ENCODE measurements at regions not wholly inside any gene's neighbourhood (a gene's known extent, or its start where the extent isn't known, plus 50 kb on each side); places are given as distances from the start of the nearest gene placed in this dataset.

DNA sequence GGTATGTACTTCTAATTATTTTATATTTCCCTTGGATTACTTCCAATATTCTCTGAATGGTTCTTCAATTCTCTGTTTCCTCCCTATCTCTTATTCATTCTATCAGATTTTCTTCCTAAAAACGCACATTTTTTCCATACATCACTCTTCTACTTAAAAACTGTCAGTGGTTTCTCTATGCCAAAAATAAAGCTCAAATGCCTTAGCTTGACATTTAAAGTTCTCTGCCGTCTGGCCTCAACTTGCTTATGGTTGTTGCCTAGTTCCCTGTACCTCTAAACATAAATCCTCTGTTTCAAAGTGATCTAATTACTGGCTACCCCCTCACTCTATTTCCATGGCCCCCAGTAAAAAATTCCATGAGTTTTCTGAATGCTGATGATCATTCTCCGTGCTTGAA is 671.0 kb upstream of the ADGRL2 start:
- Mint-ChIP-seq H3K4me3 (no peak overlapping the region), H3K27me3 (no peaks in the 10 kb centered on the region), H3K27ac (no peak overlapping the region), H3K9me3 (no peaks in the 10 kb centered on the region), H3K36me3 (ENCODE audit: low read depth) (no peaks in the 10 kb centered on the region), H3K4me1 (no peaks in the 10 kb centered on the region)
- intact Hi-C loops (cut with micrococcal nuclease) = no loop called here
- ChIA-PET POLR2A (no interaction called here), CTCF (no interaction called here)
- no peak for DNase-seq
- ATAC-seq (ENCODE audit: low read depth) = no peak
- TF ChIP-seq, protein P1, sequence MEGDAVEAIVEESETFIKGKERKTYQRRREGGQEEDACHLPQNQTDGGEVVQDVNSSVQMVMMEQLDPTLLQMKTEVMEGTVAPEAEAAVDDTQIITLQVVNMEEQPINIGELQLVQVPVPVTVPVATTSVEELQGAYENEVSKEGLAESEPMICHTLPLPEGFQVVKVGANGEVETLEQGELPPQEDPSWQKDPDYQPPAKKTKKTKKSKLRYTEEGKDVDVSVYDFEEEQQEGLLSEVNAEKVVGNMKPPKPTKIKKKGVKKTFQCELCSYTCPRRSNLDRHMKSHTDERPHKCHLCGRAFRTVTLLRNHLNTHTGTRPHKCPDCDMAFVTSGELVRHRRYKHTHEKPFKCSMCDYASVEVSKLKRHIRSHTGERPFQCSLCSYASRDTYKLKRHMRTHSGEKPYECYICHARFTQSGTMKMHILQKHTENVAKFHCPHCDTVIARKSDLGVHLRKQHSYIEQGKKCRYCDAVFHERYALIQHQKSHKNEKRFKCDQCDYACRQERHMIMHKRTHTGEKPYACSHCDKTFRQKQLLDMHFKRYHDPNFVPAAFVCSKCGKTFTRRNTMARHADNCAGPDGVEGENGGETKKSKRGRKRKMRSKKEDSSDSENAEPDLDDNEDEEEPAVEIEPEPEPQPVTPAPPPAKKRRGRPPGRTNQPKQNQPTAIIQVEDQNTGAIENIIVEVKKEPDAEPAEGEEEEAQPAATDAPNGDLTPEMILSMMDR (IDR thresholded peaks at IDR 0.05) = no peak

DNA sequence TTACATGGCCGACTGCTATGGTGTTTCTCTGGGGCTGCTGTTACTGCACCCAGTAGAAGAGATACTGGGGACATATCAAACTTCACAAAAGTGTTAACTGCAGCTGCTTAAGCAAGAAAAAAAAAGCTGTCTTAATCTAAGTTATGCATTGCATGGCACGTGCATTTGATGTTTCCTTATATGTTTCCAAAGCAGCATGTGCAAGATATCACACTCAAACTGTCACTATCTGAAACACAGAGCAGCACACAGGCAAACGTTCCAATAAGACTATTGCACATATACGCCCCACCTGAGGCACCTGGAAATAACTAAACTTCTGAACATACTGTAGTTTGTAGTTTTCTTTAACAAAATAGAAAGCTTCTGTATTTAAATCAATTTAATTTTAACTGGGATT is 671.4 kb upstream of the ADGRL2 start:
- Mint-ChIP-seq H3K4me1 (no peaks in the 10 kb centered on the region), H3K9me3 (no peaks in the 10 kb centered on the region), H3K4me3 (no peak overlapping the region), H3K27ac (no peak overlapping the region), H3K27me3 (no peaks in the 10 kb centered on the region), H3K36me3 (ENCODE audit: low read depth) (no peaks in the 10 kb centered on the region)
- ChIA-PET POLR2A (no interaction called here), CTCF (no interaction called here)
- intact Hi-C loops (cut with micrococcal nuclease) = no loop called here
- TF ChIP-seq, protein P1 (IDR thresholded peaks at IDR 0.05) = no peak
- DNase-seq (no peak), ATAC-seq (ENCODE audit: low read depth) (no peak)

GRCh38 chr1:81128079-81128478 is 672.7 kb upstream of the ADGRL2 start:
- Mint-ChIP-seq H3K4me1 (no peaks in the 10 kb centered on the region), H3K4me3 (no peak overlapping the region), H3K27me3 (no peaks in the 10 kb centered on the region), H3K9me3 (no peaks in the 10 kb centered on the region), H3K27ac (no peak overlapping the region), H3K36me3 (ENCODE audit: low read depth) (no peaks in the 10 kb centered on the region)
- TF ChIP-seq, protein P1 (IDR thresholded peaks at IDR 0.05) = no peak
- ATAC-seq (ENCODE audit: low read depth) (no peak), DNase-seq (no peak)
- intact Hi-C loops (cut with micrococcal nuclease) = no loop called here
- CTCF ChIA-PET = no interaction called here
- POLR2A ChIA-PET = no interaction called here

- TF ChIP-seq, protein P1 (IDR thresholded peaks at IDR 0.05) = no peak
- intact Hi-C loops (cut with micrococcal nuclease) = no loop called here
- no peaks in the 10 kb centered on the region for H3K9me3 Mint-ChIP-seq
- DNase-seq = no peak
- no peaks in the 10 kb centered on the region for H3K4me1 Mint-ChIP-seq
- no peak overlapping the region for H3K4me3 Mint-ChIP-seq
- ChIA-PET POLR2A (no interaction called here), CTCF (no interaction called here)
- no peaks in the 10 kb centered on the region for H3K27me3 Mint-ChIP-seq
- no peak for ATAC-seq (ENCODE audit: low read depth)
- no peak overlapping the region for H3K27ac Mint-ChIP-seq
- H3K36me3 Mint-ChIP-seq (ENCODE audit: low read depth) = no peaks in the 10 kb centered on the region
These were observed 673.6 kb upstream of the ADGRL2 start for GRCh38 chr1:81126989-81127581.

- Mint-ChIP-seq H3K9me3 (no peaks in the 10 kb centered on the region), H3K4me3 (no peak overlapping the region), H3K27me3 (no peaks in the 10 kb centered on the region), H3K27ac (no peak overlapping the region), H3K4me1 (no peaks in the 10 kb centered on the region), H3K36me3 (ENCODE audit: low read depth) (no peaks in the 10 kb centered on the region)
- CTCF ChIA-PET = no interaction called here
- intact Hi-C loops (cut with micrococcal nuclease) = no loop called here
- TF ChIP-seq, protein P1 (IDR thresholded peaks at IDR 0.05) = no peak
- no peak for DNase-seq
- no peak for ATAC-seq (ENCODE audit: low read depth)
- POLR2A ChIA-PET = no interaction called here
These were observed 675.1 kb upstream of the ADGRL2 start for GRCh38 chr1:81125672-81126071.
